Type B pancreatic cell (in vitro differentiated cells): ENCODE measurements at regions not wholly inside any gene's neighbourhood (a gene's known extent, or its start where the extent isn't known, plus 50 kb on each side); places are given as distances from the start of the nearest gene placed in this dataset.

Source experiments
- DNase-seq: peaks from one replicate; pipeline ENCODE4 v3.0.0; 2021; ENCODE audit warnings: mixed read lengths; ENCODE audit not compliant: unreplicated experiment; ENCODE audit errors: extremely low spot score
- H3K27ac Mint-ChIP-seq: 2 replicates; pipeline ENCODE4 v1.8.0; 2021; ENCODE audit warnings: mild to moderate bottlenecking, mixed read lengths
- H3K27me3 Mint-ChIP-seq: 2 replicates; pipeline ENCODE4 v1.8.0; 2021; ENCODE audit warnings: mixed read lengths
- H3K36me3 Mint-ChIP-seq: 2 replicates; pipeline ENCODE4 v1.8.0; 2021; ENCODE audit warnings: mixed read lengths
- H3K4me1 Mint-ChIP-seq: one replicate; pipeline ENCODE4 v1.8.0; 2021; ENCODE audit warnings: mixed read lengths; ENCODE audit not compliant: unreplicated experiment
- H3K4me3 Mint-ChIP-seq: 2 replicates; pipeline ENCODE4 v1.8.0; 2021; ENCODE audit warnings: mild to moderate bottlenecking, mixed read lengths
- H3K9me3 Mint-ChIP-seq: 2 replicates; pipeline ENCODE4 v1.8.0; 2021; ENCODE audit warnings: mixed read lengths
- TF ChIP-seq, protein P1 (sequence below): fragments of 200-600 bp; sonication (generic); conservative IDR thresholded peaks from 2 replicates; pipeline ENCODE4 v1.5.0; 2021; ENCODE audit warnings: antibody characterized with exemption, mild to moderate bottlenecking

DNA sequence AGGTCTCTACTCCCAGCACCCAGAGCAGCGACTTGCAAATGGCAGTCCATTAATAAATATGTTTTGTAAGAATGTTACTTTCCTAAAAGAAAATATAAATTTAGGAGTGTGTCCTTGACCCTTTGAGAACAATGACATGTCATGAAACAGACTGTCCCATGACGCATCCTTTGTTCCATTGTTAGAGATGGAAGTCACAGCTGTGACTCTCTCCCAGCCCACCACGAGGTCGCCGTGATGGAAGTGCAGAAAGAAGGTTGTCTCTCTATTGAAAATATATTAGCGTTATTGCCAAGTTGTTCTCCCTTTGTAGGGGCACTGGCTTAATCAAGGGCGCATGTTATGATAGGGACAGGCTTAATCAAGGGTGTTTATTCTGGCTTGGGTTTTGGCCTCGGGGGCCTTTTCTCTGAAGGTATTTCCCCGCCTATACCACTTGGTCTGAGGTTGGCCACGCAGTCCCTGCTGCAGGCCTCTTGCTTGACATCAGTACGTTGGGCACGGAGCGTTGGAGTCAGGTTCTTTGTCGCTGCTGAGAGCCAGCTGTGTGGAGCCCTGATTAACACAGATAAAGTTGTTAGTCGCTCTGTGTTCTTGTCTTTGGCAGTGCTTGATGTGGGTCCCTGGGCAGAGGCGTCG, 126.7 kb upstream of the ZNF536 start:
- TF ChIP-seq, protein P1, sequence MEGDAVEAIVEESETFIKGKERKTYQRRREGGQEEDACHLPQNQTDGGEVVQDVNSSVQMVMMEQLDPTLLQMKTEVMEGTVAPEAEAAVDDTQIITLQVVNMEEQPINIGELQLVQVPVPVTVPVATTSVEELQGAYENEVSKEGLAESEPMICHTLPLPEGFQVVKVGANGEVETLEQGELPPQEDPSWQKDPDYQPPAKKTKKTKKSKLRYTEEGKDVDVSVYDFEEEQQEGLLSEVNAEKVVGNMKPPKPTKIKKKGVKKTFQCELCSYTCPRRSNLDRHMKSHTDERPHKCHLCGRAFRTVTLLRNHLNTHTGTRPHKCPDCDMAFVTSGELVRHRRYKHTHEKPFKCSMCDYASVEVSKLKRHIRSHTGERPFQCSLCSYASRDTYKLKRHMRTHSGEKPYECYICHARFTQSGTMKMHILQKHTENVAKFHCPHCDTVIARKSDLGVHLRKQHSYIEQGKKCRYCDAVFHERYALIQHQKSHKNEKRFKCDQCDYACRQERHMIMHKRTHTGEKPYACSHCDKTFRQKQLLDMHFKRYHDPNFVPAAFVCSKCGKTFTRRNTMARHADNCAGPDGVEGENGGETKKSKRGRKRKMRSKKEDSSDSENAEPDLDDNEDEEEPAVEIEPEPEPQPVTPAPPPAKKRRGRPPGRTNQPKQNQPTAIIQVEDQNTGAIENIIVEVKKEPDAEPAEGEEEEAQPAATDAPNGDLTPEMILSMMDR, result no peak
- H3K36me3 Mint-ChIP-seq, result no peaks in the 10 kb centered on the region
- H3K4me3 Mint-ChIP-seq, result no peak overlapping the region
- H3K27me3 Mint-ChIP-seq, result peaks cover 62% of the 10 kb centered on the region
- DNase-seq, result no peak
- H3K4me1 Mint-ChIP-seq, result no peaks in the 10 kb centered on the region
- no peak overlapping the region for H3K27ac Mint-ChIP-seq
- no peaks in the 10 kb centered on the region for H3K9me3 Mint-ChIP-seq

DNA sequence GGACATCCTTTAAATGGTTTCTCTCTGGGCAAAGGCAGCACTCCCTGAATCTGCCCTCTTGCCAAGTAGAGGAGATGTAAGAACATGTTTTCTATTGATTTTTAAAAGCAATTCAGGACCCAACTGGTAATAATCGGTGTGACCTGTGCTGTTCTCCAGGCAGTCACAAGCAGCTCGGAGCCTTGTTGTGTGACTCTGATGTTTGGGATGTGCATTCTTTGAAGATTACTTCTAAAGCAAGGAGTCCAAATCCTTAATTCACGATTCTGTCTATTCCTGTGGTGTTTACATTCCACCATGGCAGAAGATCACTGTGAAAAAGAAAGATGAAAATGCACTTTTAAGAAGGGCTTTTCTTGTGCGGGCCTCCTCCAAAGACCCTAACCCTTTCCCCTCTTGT, 122.3 kb upstream of the ZNF536 start:
- H3K36me3 Mint-ChIP-seq, result peaks cover 3% of the 10 kb centered on the region
- H3K4me1 Mint-ChIP-seq, result peaks cover 7% of the 10 kb centered on the region
- no peak for DNase-seq
- no peak overlapping the region for H3K4me3 Mint-ChIP-seq
- TF ChIP-seq, protein P1, result no peak
- H3K9me3 Mint-ChIP-seq, result no peaks in the 10 kb centered on the region
- peaks cover 81% of the 10 kb centered on the region for H3K27me3 Mint-ChIP-seq
- H3K27ac Mint-ChIP-seq, result no peak overlapping the region

GRCh38 chr19:30252214-30252613, 120.0 kb upstream of the ZNF536 start:
- peaks cover 85% of the 10 kb centered on the region for H3K27me3 Mint-ChIP-seq
- no peaks in the 10 kb centered on the region for H3K9me3 Mint-ChIP-seq
- no peak for DNase-seq
- TF ChIP-seq, protein P1, result no peak
- H3K4me1 Mint-ChIP-seq, result peaks cover 30% of the 10 kb centered on the region
- no peak overlapping the region for H3K27ac Mint-ChIP-seq
- H3K36me3 Mint-ChIP-seq, result peaks cover 3% of the 10 kb centered on the region
- H3K4me3 Mint-ChIP-seq, result no peak overlapping the region

DNA sequence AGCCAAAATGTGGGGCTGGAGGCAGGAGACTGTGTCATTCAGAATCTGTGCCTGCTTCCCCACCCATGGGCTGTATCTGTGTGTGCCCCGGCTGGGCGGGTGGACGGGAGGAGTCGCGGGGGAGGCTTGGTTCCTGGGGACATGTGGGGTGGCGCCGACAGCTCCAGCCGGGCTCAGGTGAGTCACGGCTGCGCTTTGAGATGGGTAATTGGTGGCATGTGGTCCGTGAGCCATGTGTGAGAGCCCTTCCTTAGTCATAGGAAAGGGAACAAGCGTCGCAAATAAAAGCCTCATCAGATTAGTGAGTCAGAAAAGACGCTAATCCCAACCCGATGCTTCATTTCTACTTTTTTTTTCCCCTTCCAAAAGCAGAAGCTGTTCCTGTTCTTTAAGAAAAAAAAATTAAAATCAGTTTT, 118.6 kb upstream of the ZNF536 start:
- Mint-ChIP-seq H3K36me3 (peaks cover 3% of the 10 kb centered on the region), H3K4me3 (no peak overlapping the region), H3K27ac (no peak overlapping the region), H3K9me3 (no peaks in the 10 kb centered on the region), H3K4me1 (peaks cover 39% of the 10 kb centered on the region), H3K27me3 (peaks cover 96% of the 10 kb centered on the region)
- TF ChIP-seq, protein P1, result no peak
- DNase-seq, result no peak

- H3K27ac Mint-ChIP-seq, result no peak overlapping the region
- H3K4me1 Mint-ChIP-seq, result peaks cover 39% of the 10 kb centered on the region
- peaks cover 92% of the 10 kb centered on the region for H3K27me3 Mint-ChIP-seq
- H3K4me3 Mint-ChIP-seq, result no peak overlapping the region
- no peaks in the 10 kb centered on the region for H3K9me3 Mint-ChIP-seq
- TF ChIP-seq, protein P1, result no peak
- H3K36me3 Mint-ChIP-seq, result peaks cover 3% of the 10 kb centered on the region
- no peak for DNase-seq
Observed at GRCh38 chr19:30254158-30254557, 118.0 kb upstream of the ZNF536 start.
